Bronchial epithelial cell (primary cell): ENCODE measurements at regions not wholly inside any gene's neighbourhood (a gene's known extent, or its start where the extent isn't known, plus 50 kb on each side); places are given as distances from the start of the nearest gene placed in this dataset.
"Not testable (repeated sequence)": the region's sequence is repeated elsewhere in the genome, so short reads cannot be mapped to it uniquely, and the experiment has no call there.

Source experiments
- DNase-seq: peaks from one replicate; pipeline ENCODE4 v3.0.0-alpha.2; 2010; ENCODE audit warnings: low read depth
- FAIRE-seq: peaks from 2 replicates; lab custom pipeline; 2011; peaks lifted over from hg19 to GRCh38; lab: Jason Lieb, UNC
- H3K27me3 ChIP-seq: 2 replicates; pipeline ENCODE4 v1.5.1; 2011; ENCODE audit warnings: low read length; ENCODE audit not compliant: control insufficient read depth, insufficient read depth
- H3K36me3 ChIP-seq: 2 replicates; pipeline ENCODE4 v1.5.1; 2011; ENCODE audit warnings: low read length; ENCODE audit not compliant: control insufficient read depth, insufficient read depth
- H3K4me3 ChIP-seq: 2 replicates; pipeline ENCODE4 v1.5.1; 2011; ENCODE audit warnings: mild to moderate bottlenecking, low read depth, low read length, control low read depth

GRCh38 chr16:29175411-29176153 lies 190.7 kb downstream of the LAT start:
- H3K4me3 ChIP-seq, FAIRE-seq, DNase-seq, H3K36me3 ChIP-seq, H3K27me3 ChIP-seq: not testable (repeated sequence)

GRCh38 chr16:29173371-29174305 lies 188.8 kb downstream of the LAT start:
- not testable (repeated sequence) for H3K27me3 ChIP-seq, FAIRE-seq, H3K36me3 ChIP-seq, H3K4me3 ChIP-seq, DNase-seq

- not testable (repeated sequence) for DNase-seq, H3K36me3 ChIP-seq, H3K27me3 ChIP-seq, H3K4me3 ChIP-seq
- FAIRE-seq, result peak; percentile 80
These were observed 187.4 kb downstream of the LAT start for GRCh38 chr16:29172098-29172724.

GRCh38 chr16:29171296-29171695 lies 186.4 kb downstream of the LAT start:
- DNase-seq, H3K36me3 ChIP-seq: not testable (repeated sequence)
- FAIRE-seq, result peak; percentile 84

GRCh38 chr16:29170393-29171119 lies 185.7 kb downstream of the LAT start:
- not testable (repeated sequence) for DNase-seq, FAIRE-seq

More at GRCh38 chr16:29171296-29171695, 186.4 kb downstream of the LAT start:
- not testable (repeated sequence) for H3K4me3 ChIP-seq, H3K27me3 ChIP-seq

GRCh38 chr16:29169295-29169994 lies 184.6 kb downstream of the LAT start:
- FAIRE-seq, result peak; percentile 62
- not testable (repeated sequence) for DNase-seq, H3K27me3 ChIP-seq, H3K36me3 ChIP-seq, H3K4me3 ChIP-seq

More at GRCh38 chr16:29170393-29171119, 185.7 kb downstream of the LAT start:
- H3K27me3 ChIP-seq, H3K4me3 ChIP-seq, H3K36me3 ChIP-seq: not testable (repeated sequence)

- not testable (repeated sequence) for FAIRE-seq, H3K4me3 ChIP-seq, H3K27me3 ChIP-seq, H3K36me3 ChIP-seq, DNase-seq
These were observed 183.8 kb downstream of the LAT start for GRCh38 chr16:29168515-29169259.

- not testable (repeated sequence) for DNase-seq, H3K36me3 ChIP-seq, FAIRE-seq, H3K4me3 ChIP-seq, H3K27me3 ChIP-seq
These were observed 179.7 kb downstream of the LAT start for GRCh38 chr16:29164442-29165089.

- not testable (repeated sequence) for H3K4me3 ChIP-seq, FAIRE-seq, DNase-seq, H3K27me3 ChIP-seq, H3K36me3 ChIP-seq
These were observed 175.3 kb downstream of the LAT start for GRCh38 chr16:29160171-29160570.

GRCh38 chr16:29159603-29160002 lies 174.8 kb downstream of the LAT start:
- not testable (repeated sequence) for H3K4me3 ChIP-seq, H3K27me3 ChIP-seq, FAIRE-seq, H3K36me3 ChIP-seq, DNase-seq
